ENCODE measurements at regions not wholly inside any gene's neighbourhood (a gene's known extent, or its start where the extent isn't known, plus 50 kb on each side); places are given as distances from the start of the nearest gene placed in this dataset.

GRCh38 chrX:39753293-39753996 lies 344.3 kb downstream of the BCOR start:
- 97% methylated on average over 6 of the region's 8 CpGs for WGBS (ENCODE audit: insufficient coverage)
- Mint-ChIP-seq H3K27me3 (ENCODE audit: low read depth in 2 of 2) (no peaks in the 10 kb centered on the region), H3K36me3 (no peaks in the 10 kb centered on the region), H3K4me1 (no peaks in the 10 kb centered on the region), H3K9me3 (no peaks in the 10 kb centered on the region), H3K27ac (no peak overlapping the region), H3K4me3 (no peak overlapping the region)
- H3K9me3 ChIP-seq (ENCODE audit: control insufficient read depth, insufficient read depth, low read length): no peaks in the 10 kb centered on the region
- H3K27me3 ChIP-seq (ENCODE audit: control insufficient read depth, insufficient read depth, low read length): no peaks in the 10 kb centered on the region
- no peak for ATAC-seq
- H3K4me1 ChIP-seq (ENCODE audit: control insufficient read depth, insufficient read depth, low read length): peaks cover 15% of the 10 kb centered on the region
- H3K27ac ChIP-seq (ENCODE audit: low read length): no peak overlapping the region
- DNase-seq: no peak
- H3K4me3 ChIP-seq (ENCODE audit: low read length): no peak overlapping the region
- intact Hi-C loops (cut with micrococcal nuclease): no loop called here
- H3K36me3 ChIP-seq (ENCODE audit: control insufficient read depth, insufficient read depth, low read length): no peaks in the 10 kb centered on the region
- TF ChIP-seq CTCF (IDR thresholded peaks at IDR 0.05): no peak

- no peaks in the 10 kb centered on the region for H3K9me3 Mint-ChIP-seq
- Histone ChIP-seq H3K9me3 (ENCODE audit: control insufficient read depth, insufficient read depth, low read length) (no peaks in the 10 kb centered on the region), H3K4me1 (ENCODE audit: control insufficient read depth, insufficient read depth, low read length) (peaks cover 10% of the 10 kb centered on the region), H3K27ac (ENCODE audit: low read length) (no peak overlapping the region), H3K27me3 (ENCODE audit: control insufficient read depth, insufficient read depth, low read length) (no peaks in the 10 kb centered on the region), H3K4me3 (ENCODE audit: low read length) (no peak overlapping the region), H3K36me3 (ENCODE audit: control insufficient read depth, insufficient read depth, low read length) (no peaks in the 10 kb centered on the region)
- no peak for TF ChIP-seq CTCF (IDR thresholded peaks at IDR 0.05)
- H3K4me3 Mint-ChIP-seq: no peak overlapping the region
- H3K36me3 Mint-ChIP-seq: no peaks in the 10 kb centered on the region
- intact Hi-C loops (cut with micrococcal nuclease): no loop called here
- H3K27me3 Mint-ChIP-seq (ENCODE audit: low read depth in 2 of 2): no peaks in the 10 kb centered on the region
- H3K4me1 Mint-ChIP-seq: no peaks in the 10 kb centered on the region
- no peak for ATAC-seq
- 87% methylated on average over 18 of the region's 25 CpGs for WGBS (ENCODE audit: insufficient coverage)
- no peak for DNase-seq
- H3K27ac Mint-ChIP-seq: no peak overlapping the region
Measured at GRCh38 chrX:39755143-39756032, 342.4 kb downstream of the BCOR start.

- intact Hi-C loops (cut with micrococcal nuclease): no loop called here
- H3K27me3 Mint-ChIP-seq (ENCODE audit: low read depth in 2 of 2): no peaks in the 10 kb centered on the region
Measured at GRCh38 chrX:39756086-39756883, 341.5 kb downstream of the BCOR start.

More at GRCh38 chrX:39756086-39756883, 341.5 kb downstream of the BCOR start:
- TF ChIP-seq CTCF (IDR thresholded peaks at IDR 0.05): no peak
- Mint-ChIP-seq H3K9me3 (no peaks in the 10 kb centered on the region), H3K27ac (no peak overlapping the region), H3K36me3 (no peaks in the 10 kb centered on the region), H3K4me3 (no peak overlapping the region), H3K4me1 (no peaks in the 10 kb centered on the region)
- Histone ChIP-seq H3K4me1 (ENCODE audit: control insufficient read depth, insufficient read depth, low read length) (peaks cover 2% of the 10 kb centered on the region), H3K9me3 (ENCODE audit: control insufficient read depth, insufficient read depth, low read length) (no peaks in the 10 kb centered on the region), H3K36me3 (ENCODE audit: control insufficient read depth, insufficient read depth, low read length) (no peaks in the 10 kb centered on the region), H3K27me3 (ENCODE audit: control insufficient read depth, insufficient read depth, low read length) (no peaks in the 10 kb centered on the region), H3K4me3 (ENCODE audit: low read length) (no peak overlapping the region), H3K27ac (ENCODE audit: low read length) (no peak overlapping the region)
- WGBS (ENCODE audit: insufficient coverage): 87% methylated on average over 17 of the region's 18 CpGs
- DNase-seq: no peak
- no peak for ATAC-seq

All from natural killer cell (primary cell).